Left renal pelvis (tissue), 4 donors: ENCODE measurements at regions not wholly inside any gene's neighbourhood (a gene's known extent, or its start where the extent isn't known, plus 50 kb on each side); places are given as distances from the start of the nearest gene placed in this dataset.
"Not testable (repeated sequence)": the region's sequence is repeated elsewhere in the genome, so short reads cannot be mapped to it uniquely, and the experiment has no call there.

ENCODE experiments used
- DNase-seq, 4 donors: peaks; one replicate each; pipeline ENCODE4 v3.0.0-alpha.2; 2013; ENCODE audit warnings: low read depth in 4 of 4, low spot score in 3 of 4

DNA sequence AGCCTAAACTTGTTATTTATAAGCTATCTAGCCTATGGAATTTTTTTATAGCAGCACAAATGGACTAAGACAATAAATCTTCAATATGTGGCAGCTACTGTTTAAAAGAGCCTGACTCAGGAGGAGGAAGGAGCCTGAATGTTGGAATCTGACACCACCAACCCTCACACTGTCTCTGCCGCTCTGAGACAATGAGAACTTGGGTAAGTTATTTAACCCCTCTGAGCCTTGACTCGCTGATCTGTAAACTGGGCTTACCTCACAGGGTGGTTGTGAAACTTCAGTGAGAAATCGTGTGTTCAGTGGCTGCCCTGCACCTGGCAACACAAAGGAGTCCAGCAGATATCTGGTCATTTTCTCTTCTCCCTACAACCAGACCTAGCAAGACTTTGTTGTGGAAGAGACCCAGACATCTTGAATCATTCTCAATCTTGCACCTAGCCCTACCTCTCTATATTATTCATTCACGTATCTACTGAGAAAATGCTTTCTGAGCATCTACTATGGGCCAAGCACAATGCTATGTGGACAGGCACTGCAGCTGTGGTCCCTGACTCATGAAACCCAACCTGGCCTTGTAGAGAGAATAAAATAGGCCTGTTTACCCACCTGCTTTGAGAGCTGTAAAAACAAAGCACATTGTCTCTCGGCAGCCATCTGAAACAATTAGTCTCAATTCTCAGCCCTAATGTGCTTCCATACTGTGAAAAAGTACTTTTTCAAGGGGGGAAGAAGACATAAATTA, 81.9 kb upstream of the SLC25A36 start:
- no peak for DNase-seq

- DNase-seq = peak; percentile 16 to 54 (median 46)
Measured at GRCh38 chr3:140863580-140864009, 78.0 kb upstream of the SLC25A36 start.

- no peak for DNase-seq
Measured at GRCh38 chr3:140870351-140870750, 71.3 kb upstream of the SLC25A36 start.

DNA sequence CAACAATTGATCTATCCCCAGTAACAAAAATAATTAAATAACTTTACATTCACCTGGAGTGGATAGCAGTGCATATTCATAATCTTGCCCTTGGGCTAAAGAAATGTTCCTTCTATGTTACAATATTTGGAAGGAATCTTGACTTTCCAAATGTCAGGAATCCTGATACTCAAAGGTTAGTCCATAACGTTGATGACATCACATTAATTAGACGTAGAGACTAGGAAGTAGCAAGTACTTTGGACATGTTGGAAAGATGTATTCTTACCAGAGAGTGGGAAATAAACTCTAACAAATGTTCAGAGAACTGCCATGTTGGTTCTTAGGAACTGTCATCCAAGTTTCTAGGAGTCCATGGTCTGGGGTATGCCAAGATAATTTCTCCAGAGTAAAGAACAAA, 70.6 kb upstream of the SLC25A36 start:
- DNase-seq = no peak

DNA sequence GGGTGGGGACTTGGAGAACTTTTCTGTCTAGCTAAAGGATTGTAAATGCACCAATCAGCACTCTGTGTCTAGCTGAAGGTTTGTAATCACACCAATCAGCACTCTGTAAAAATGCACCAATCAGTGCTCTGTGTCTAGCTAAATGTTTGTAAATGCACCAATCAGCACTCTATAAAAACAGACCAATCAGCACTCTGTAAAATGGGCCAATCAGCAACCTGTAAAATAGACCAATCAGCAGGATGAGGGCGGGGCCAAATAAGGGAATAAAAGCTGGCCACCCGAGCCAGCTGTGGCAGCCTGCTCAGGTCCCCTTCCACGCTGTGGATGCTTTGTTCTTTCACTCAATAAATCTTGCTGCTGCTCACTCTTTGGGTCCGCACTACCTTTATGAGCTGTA, 69.5 kb upstream of the SLC25A36 start:
- DNase-seq = not testable (repeated sequence)

GRCh38 chr3:140883428-140884040, 58.1 kb upstream of the SLC25A36 start:
- DNase-seq = no peak

DNA sequence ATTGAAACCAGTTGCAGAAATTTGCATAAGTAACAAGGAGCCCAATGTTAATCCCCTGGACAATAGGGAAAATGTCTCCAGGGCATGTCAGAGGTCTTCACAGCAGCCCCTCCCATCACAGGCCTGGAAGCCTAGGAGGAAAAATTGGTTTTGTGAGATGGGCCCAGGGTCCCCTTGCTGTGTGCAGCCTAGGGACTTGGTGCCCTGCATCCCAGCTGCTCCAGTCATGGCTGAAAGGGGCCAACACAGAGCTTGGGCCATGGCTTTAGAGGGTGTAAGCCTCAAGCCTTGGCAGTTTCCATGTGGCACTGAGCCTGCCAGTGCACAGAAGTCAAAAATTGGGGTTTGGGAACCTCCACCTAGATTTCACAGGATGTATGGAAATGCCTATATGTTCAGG, 55.9 kb upstream of the SLC25A36 start:
- not testable (repeated sequence) for DNase-seq
